Breast epithelium (tissue), 3 donors: ENCODE measurements at regions not wholly inside any gene's neighbourhood (a gene's known extent, or its start where the extent isn't known, plus 50 kb on each side); places are given as distances from the start of the nearest gene placed in this dataset.

ENCODE experiments used
- POLR2A ChIP-seq: fragments of 450-650 bp; IDR thresholded peaks from one replicate; pipeline ENCODE4 v1.6.1; 2016; ENCODE audit warnings: antibody characterized with exemption, mild to moderate bottlenecking, moderate library complexity
- POLR2AphosphoS5 ChIP-seq, 3 donors: sonication (generic); formaldehyde crosslinking; IDR thresholded peaks; one replicate each; pipeline ENCODE4 v1.6.1; 2017; ENCODE audit warnings: antibody characterized with exemption in 3 of 3
- TF ChIP-seq, protein P1 (sequence below), 3 donors: fragments of 450-650 bp; IDR thresholded peaks; one replicate each; pipeline ENCODE4 v1.5.1; 2016 to 2017; ENCODE audit warnings: antibody characterized with exemption in 3 of 3, mild to moderate bottlenecking in 3 of 3, moderate library complexity in 3 of 3

DNA sequence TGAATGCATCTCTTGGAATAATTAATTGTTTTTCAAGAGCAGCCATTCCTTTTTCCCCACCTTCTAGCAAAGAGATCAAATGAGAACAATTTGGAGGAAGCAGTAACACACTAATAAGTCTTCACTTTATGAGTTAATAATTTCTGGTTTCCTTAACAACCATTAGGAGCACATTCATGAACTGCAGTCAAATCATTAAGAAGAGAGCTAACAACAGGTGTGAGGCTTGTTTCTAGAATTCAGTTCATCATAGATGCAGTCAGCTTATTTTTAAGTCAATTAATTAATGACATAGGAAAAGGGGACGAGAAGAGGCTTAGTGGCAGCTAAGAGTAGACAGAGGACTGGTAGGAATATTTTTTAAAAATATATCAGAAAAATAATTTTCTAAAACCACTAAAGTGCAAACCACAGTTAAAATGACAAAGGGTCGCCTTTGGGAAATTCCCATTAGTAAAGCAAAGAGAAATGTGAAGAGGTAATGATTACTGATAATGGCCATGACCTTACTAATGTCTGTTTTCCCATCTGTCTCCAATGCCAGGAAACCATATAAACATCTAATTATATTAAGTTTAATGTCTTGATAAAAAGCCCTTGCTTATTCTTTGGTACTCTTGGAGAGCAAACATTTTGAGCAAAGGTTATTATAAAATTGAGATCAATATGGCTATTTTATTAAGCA, 184.2 kb downstream of the KCNJ2 start:
- no peak for TF ChIP-seq POLR2AphosphoS5 (IDR thresholded peaks at IDR 0.05)
- TF ChIP-seq POLR2A, result no peak
- TF ChIP-seq, protein P1, sequence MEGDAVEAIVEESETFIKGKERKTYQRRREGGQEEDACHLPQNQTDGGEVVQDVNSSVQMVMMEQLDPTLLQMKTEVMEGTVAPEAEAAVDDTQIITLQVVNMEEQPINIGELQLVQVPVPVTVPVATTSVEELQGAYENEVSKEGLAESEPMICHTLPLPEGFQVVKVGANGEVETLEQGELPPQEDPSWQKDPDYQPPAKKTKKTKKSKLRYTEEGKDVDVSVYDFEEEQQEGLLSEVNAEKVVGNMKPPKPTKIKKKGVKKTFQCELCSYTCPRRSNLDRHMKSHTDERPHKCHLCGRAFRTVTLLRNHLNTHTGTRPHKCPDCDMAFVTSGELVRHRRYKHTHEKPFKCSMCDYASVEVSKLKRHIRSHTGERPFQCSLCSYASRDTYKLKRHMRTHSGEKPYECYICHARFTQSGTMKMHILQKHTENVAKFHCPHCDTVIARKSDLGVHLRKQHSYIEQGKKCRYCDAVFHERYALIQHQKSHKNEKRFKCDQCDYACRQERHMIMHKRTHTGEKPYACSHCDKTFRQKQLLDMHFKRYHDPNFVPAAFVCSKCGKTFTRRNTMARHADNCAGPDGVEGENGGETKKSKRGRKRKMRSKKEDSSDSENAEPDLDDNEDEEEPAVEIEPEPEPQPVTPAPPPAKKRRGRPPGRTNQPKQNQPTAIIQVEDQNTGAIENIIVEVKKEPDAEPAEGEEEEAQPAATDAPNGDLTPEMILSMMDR (IDR thresholded peaks at IDR 0.05), result no peak
